ENCODE measurements at regions not wholly inside any gene's neighbourhood (a gene's known extent, or its start where the extent isn't known, plus 50 kb on each side); places are given as distances from the start of the nearest gene placed in this dataset.

DNA sequence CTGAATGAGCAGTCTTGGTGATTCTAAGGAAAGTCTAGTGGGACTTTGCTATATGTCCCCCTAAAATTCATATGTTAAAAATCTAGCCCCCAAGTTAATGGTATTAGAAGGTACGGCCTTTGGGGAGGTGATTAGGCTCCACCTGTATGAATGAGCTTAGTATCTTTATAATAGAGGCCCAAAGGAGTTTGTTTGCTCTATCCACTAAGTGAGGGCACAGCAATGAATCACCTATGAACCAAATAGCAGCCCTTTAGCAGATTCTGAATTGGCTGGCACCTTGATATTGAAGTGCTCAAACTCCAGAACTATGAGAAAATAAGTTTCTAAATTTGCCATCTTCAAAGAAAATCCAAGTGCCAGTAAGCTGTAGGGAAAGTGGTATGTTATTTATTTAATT is 187.9 kb downstream of the SUCNR1 start:
- TF ChIP-seq, protein P1, sequence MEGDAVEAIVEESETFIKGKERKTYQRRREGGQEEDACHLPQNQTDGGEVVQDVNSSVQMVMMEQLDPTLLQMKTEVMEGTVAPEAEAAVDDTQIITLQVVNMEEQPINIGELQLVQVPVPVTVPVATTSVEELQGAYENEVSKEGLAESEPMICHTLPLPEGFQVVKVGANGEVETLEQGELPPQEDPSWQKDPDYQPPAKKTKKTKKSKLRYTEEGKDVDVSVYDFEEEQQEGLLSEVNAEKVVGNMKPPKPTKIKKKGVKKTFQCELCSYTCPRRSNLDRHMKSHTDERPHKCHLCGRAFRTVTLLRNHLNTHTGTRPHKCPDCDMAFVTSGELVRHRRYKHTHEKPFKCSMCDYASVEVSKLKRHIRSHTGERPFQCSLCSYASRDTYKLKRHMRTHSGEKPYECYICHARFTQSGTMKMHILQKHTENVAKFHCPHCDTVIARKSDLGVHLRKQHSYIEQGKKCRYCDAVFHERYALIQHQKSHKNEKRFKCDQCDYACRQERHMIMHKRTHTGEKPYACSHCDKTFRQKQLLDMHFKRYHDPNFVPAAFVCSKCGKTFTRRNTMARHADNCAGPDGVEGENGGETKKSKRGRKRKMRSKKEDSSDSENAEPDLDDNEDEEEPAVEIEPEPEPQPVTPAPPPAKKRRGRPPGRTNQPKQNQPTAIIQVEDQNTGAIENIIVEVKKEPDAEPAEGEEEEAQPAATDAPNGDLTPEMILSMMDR (IDR thresholded peaks at IDR 0.05 in 8 of 11, conservative IDR thresholded peaks at IDR 0.05 in 3 of 11), result no peak
- no peak for TF ChIP-seq POLR2A (IDR thresholded peaks at IDR 0.05)
- TF ChIP-seq POLR2AphosphoS5 (IDR thresholded peaks at IDR 0.05), result no peak
